ENCODE measurements at regions not wholly inside any gene's neighbourhood (a gene's known extent, or its start where the extent isn't known, plus 50 kb on each side); places are given as distances from the start of the nearest gene placed in this dataset.

DNA sequence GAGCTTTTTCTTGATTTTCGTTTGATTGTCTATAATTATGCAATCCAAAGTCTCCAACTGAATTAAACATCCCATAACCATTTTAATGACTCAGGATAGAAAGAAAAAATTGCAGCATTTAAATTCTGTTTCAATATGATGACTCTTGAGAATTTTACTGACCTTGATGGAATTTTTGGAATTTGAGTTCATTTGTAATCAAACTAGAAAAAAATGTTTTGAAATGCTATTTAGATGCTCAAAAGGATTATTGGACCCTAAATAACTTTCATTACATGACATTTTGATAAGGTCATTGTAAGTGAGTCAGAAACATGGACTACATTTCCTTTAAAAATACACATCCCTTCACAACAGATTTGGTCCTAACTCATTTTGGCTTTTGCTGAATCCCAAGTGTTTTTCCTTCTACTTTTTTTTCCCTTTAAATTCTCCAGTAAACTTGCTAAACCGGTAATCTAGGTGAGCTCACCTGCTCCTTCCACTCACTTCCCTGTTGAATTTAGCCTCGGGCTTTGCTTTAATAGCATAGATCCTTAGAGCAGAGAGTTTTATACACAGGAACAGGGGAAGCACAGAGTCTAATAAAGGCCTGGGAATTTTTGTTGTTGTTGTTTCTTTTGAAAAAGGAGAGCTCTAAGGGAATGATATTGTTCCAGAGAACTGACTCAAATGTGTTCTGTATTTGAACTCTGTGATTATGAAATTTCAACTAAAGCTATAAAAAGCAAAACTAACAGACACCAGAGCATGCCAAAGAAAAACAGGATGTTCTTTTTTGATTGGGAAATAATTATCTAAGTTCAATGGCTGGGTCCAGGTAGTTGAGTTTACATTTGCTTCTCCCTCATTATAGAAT lies 1088.2 kb upstream of the CITED2 start:
- TF ChIP-seq POLR2A (IDR thresholded peaks at IDR 0.05) = no peak
- TF ChIP-seq, protein P1, sequence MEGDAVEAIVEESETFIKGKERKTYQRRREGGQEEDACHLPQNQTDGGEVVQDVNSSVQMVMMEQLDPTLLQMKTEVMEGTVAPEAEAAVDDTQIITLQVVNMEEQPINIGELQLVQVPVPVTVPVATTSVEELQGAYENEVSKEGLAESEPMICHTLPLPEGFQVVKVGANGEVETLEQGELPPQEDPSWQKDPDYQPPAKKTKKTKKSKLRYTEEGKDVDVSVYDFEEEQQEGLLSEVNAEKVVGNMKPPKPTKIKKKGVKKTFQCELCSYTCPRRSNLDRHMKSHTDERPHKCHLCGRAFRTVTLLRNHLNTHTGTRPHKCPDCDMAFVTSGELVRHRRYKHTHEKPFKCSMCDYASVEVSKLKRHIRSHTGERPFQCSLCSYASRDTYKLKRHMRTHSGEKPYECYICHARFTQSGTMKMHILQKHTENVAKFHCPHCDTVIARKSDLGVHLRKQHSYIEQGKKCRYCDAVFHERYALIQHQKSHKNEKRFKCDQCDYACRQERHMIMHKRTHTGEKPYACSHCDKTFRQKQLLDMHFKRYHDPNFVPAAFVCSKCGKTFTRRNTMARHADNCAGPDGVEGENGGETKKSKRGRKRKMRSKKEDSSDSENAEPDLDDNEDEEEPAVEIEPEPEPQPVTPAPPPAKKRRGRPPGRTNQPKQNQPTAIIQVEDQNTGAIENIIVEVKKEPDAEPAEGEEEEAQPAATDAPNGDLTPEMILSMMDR (IDR thresholded peaks at IDR 0.05) = no peak
